Left ventricle myocardium superior (tissue), 1 donor: ENCODE measurements at regions not wholly inside any gene's neighbourhood (a gene's known extent, or its start where the extent isn't known, plus 50 kb on each side); places are given as distances from the start of the nearest gene placed in this dataset.

Experiments used
- ATAC-seq: fragments of 200-7000 bp; cut with Tn5 transposase; one replicate; pipeline ENCODE4 v1.9.1; 2020; ENCODE audit warnings: mild to moderate bottlenecking, moderate library complexity
- DNase-seq: peaks from one replicate; pipeline ENCODE4 v3.0.0-alpha.2; 2020
- intact Hi-C: fragments of 100-400 bp; cut with micrococcal nuclease; formaldehyde crosslinking; loops from one replicate; pipeline ENCODE4 v1.11.0; 2022
- donor health status: DM: no; HTN: yes; CAD: no; lungs with severe emphysema.

- ATAC-seq = no peak
- intact Hi-C loops = no loop called here
- DNase-seq = no peak
Observed at GRCh38 chrX:150158554-150159332, 204.4 kb upstream of the MAMLD1 start.

- intact Hi-C loops = no loop called here
- DNase-seq (no peak), ATAC-seq (no peak)
Observed at GRCh38 chrX:150159537-150159936, 203.6 kb upstream of the MAMLD1 start.

GRCh38 chrX:150160656-150161055 is 202.5 kb upstream of the MAMLD1 start:
- intact Hi-C loops = no loop called here
- DNase-seq (no peak), ATAC-seq (no peak)

GRCh38 chrX:150161193-150161592 is 201.9 kb upstream of the MAMLD1 start:
- DNase-seq = no peak
- no peak for ATAC-seq
- intact Hi-C loops = no loop called here

GRCh38 chrX:150162141-150162540 is 201.0 kb upstream of the MAMLD1 start:
- DNase-seq = no peak
- intact Hi-C loops = no loop called here
- no peak for ATAC-seq

- intact Hi-C loops = no loop called here
- no peak for DNase-seq
- ATAC-seq = no peak
Observed at GRCh38 chrX:150163221-150163930, 199.7 kb upstream of the MAMLD1 start.

GRCh38 chrX:150163956-150164726 is 199.0 kb upstream of the MAMLD1 start:
- intact Hi-C loops = no loop called here
- ATAC-seq = no peak
- DNase-seq = no peak

- intact Hi-C loops = no loop called here
- ATAC-seq = no peak
Observed at GRCh38 chrX:150164971-150165600, 198.0 kb upstream of the MAMLD1 start.

GRCh38 chrX:150165776-150166610 is 197.1 kb upstream of the MAMLD1 start:
- ATAC-seq = no peak
- intact Hi-C loops = no loop called here
- no peak for DNase-seq

More at GRCh38 chrX:150164971-150165600, 198.0 kb upstream of the MAMLD1 start:
- DNase-seq = no peak

GRCh38 chrX:150167482-150168324 is 195.4 kb upstream of the MAMLD1 start:
- intact Hi-C loops = no loop called here
- no peak for DNase-seq
- no peak for ATAC-seq

GRCh38 chrX:150182161-150182560 is 181.0 kb upstream of the MAMLD1 start:
- intact Hi-C loops = no loop called here
- DNase-seq = no peak
- no peak for ATAC-seq

GRCh38 chrX:150184491-150184890 is 178.6 kb upstream of the MAMLD1 start:
- intact Hi-C loops = no loop called here
- ATAC-seq = no peak
- DNase-seq = no peak

GRCh38 chrX:150185766-150186165 is 177.4 kb upstream of the MAMLD1 start:
- intact Hi-C loops = no loop called here
- DNase-seq = no peak
- ATAC-seq = no peak

GRCh38 chrX:150192816-150193215 is 170.3 kb upstream of the MAMLD1 start:
- ATAC-seq (no peak), DNase-seq (no peak)
- intact Hi-C loops = no loop called here

- intact Hi-C loops = no loop called here
- DNase-seq = no peak
- no peak for ATAC-seq
Observed at GRCh38 chrX:150196285-150196684, 166.8 kb upstream of the MAMLD1 start.

- intact Hi-C loops = no loop called here
- DNase-seq (no peak), ATAC-seq (no peak)
Observed at GRCh38 chrX:150197388-150197787, 165.7 kb upstream of the MAMLD1 start.

GRCh38 chrX:150198776-150199175 is 164.3 kb upstream of the MAMLD1 start:
- DNase-seq (no peak), ATAC-seq (no peak)
- intact Hi-C loops = no loop called here

- no peak for DNase-seq
- no peak for ATAC-seq
- intact Hi-C loops = no loop called here
Observed at GRCh38 chrX:150199181-150199580, 163.9 kb upstream of the MAMLD1 start.
